Breast epithelium (tissue), 3 donors: ENCODE measurements at regions not wholly inside any gene's neighbourhood (a gene's known extent, or its start where the extent isn't known, plus 50 kb on each side); places are given as distances from the start of the nearest gene placed in this dataset.

Source experiments
- CTCF ChIP-seq, 3 donors: fragments of 450-650 bp; IDR thresholded peaks; one replicate each; pipeline ENCODE4 v1.5.1; 2016 to 2017; ENCODE audit warnings: antibody characterized with exemption in 3 of 3, mild to moderate bottlenecking in 3 of 3, moderate library complexity in 3 of 3
- POLR2A ChIP-seq: fragments of 450-650 bp; IDR thresholded peaks from one replicate; pipeline ENCODE4 v1.6.1; 2016; ENCODE audit warnings: antibody characterized with exemption, mild to moderate bottlenecking, moderate library complexity

- TF ChIP-seq POLR2A (no peak), CTCF (IDR thresholded peaks at IDR 0.05) (no peak)
These were observed 253.7 kb downstream of the MAT2B start for GRCh38 chr5:163759000-163759704.
